ENCODE measurements at regions not wholly inside any gene's neighbourhood (a gene's known extent, or its start where the extent isn't known, plus 50 kb on each side); places are given as distances from the start of the nearest gene placed in this dataset.

- no peak overlapping the region for H3K4me3 ChIP-seq
- intact Hi-C loops (cut with DNase I; ENCODE audit: low total_unique reads), result no loop called here
- peaks cover 0 to 5% (median 0%) of the 10 kb centered on the region in 8 donors for H3K9me3 ChIP-seq
- H3K4me1 ChIP-seq, result no peaks in the 10 kb centered on the region
- H3K27me3 ChIP-seq (replicated peaks in 1 of 7), result no peaks in the 10 kb centered on the region
- H3K27ac ChIP-seq, result peak overlapping the region in 2 of 8 donors; percentile 18 to 22
- no peak for TF ChIP-seq POLR2AphosphoS5 (IDR thresholded peaks at IDR 0.05)
- TF ChIP-seq POLR2A (IDR thresholded peaks at IDR 0.05), result no peak
- TF ChIP-seq, protein P1, sequence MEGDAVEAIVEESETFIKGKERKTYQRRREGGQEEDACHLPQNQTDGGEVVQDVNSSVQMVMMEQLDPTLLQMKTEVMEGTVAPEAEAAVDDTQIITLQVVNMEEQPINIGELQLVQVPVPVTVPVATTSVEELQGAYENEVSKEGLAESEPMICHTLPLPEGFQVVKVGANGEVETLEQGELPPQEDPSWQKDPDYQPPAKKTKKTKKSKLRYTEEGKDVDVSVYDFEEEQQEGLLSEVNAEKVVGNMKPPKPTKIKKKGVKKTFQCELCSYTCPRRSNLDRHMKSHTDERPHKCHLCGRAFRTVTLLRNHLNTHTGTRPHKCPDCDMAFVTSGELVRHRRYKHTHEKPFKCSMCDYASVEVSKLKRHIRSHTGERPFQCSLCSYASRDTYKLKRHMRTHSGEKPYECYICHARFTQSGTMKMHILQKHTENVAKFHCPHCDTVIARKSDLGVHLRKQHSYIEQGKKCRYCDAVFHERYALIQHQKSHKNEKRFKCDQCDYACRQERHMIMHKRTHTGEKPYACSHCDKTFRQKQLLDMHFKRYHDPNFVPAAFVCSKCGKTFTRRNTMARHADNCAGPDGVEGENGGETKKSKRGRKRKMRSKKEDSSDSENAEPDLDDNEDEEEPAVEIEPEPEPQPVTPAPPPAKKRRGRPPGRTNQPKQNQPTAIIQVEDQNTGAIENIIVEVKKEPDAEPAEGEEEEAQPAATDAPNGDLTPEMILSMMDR (IDR thresholded peaks at IDR 0.05 in 8 of 11, conservative IDR thresholded peaks at IDR 0.05 in 3 of 11), result no peak
- no peaks in the 10 kb centered on the region for H3K36me3 ChIP-seq
- WGBS, 5 donors, result 37 to 56% (median 47%) methylated on average over 5 of the region's 5 CpGs
- DNase-seq, result no peak
These were observed 132.3 kb upstream of the VCX3A start for GRCh38 chrX:6667048-6667768.

DNA sequence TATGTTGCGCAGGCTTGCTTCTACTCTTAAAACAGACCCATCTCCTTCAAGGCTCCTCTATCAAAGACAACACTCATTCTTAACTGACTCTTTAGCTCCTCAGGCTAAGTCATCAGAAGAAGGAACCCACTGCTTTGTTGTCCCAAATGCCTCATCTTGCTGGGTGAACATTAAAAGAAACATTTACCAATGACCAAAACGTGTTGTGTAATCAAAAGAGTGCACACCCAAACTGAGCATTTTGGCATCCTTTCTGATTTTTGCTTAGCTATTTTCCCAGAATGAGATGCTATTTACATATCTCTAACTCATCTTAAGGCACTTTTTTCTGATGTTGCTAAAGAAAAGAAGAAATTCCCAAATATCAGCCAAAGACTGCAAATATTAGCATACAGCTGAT lies 131.7 kb upstream of the VCX3A start:
- intact Hi-C loops (cut with DNase I; ENCODE audit: low total_unique reads), result no loop called here
- H3K4me3 ChIP-seq, result no peak overlapping the region
- H3K27me3 ChIP-seq (replicated peaks in 1 of 7), result no peaks in the 10 kb centered on the region
- peak overlapping the region in 1 of 8 donors; percentile 22 for H3K27ac ChIP-seq
- no peaks in the 10 kb centered on the region for H3K36me3 ChIP-seq
- no peaks in the 10 kb centered on the region for H3K9me3 ChIP-seq
- TF ChIP-seq, protein P1 (IDR thresholded peaks at IDR 0.05 in 8 of 11, conservative IDR thresholded peaks at IDR 0.05 in 3 of 11), result no peak
- no peak for TF ChIP-seq POLR2AphosphoS5 (IDR thresholded peaks at IDR 0.05)
- no peak for TF ChIP-seq POLR2A (IDR thresholded peaks at IDR 0.05)
- DNase-seq, result no peak
- WGBS, 5 donors, result 84 to 96% (median 94%) methylated on average over 2 of the region's 2 CpGs
- no peaks in the 10 kb centered on the region for H3K4me1 ChIP-seq

- no peak overlapping the region for H3K27ac ChIP-seq
- DNase-seq, result no peak
- no peaks in the 10 kb centered on the region for H3K27me3 ChIP-seq (replicated peaks in 1 of 7)
- peaks cover 0 to 17% (median 0%) of the 10 kb centered on the region in 8 donors for H3K9me3 ChIP-seq
- no peaks in the 10 kb centered on the region for H3K4me1 ChIP-seq
- TF ChIP-seq, protein P1 (IDR thresholded peaks at IDR 0.05 in 8 of 11, conservative IDR thresholded peaks at IDR 0.05 in 3 of 11), result no peak
- TF ChIP-seq POLR2A (IDR thresholded peaks at IDR 0.05) (no peak), POLR2AphosphoS5 (IDR thresholded peaks at IDR 0.05) (no peak)
- H3K36me3 ChIP-seq, result no peaks in the 10 kb centered on the region
- WGBS, 5 donors, result 80 to 91% (median 83%) methylated on average over 4 of the region's 4 CpGs
- H3K4me3 ChIP-seq, result no peak overlapping the region
- intact Hi-C loops (cut with DNase I; ENCODE audit: low total_unique reads), result no loop called here
These were observed 126.8 kb upstream of the VCX3A start for GRCh38 chrX:6661736-6662135.

DNA sequence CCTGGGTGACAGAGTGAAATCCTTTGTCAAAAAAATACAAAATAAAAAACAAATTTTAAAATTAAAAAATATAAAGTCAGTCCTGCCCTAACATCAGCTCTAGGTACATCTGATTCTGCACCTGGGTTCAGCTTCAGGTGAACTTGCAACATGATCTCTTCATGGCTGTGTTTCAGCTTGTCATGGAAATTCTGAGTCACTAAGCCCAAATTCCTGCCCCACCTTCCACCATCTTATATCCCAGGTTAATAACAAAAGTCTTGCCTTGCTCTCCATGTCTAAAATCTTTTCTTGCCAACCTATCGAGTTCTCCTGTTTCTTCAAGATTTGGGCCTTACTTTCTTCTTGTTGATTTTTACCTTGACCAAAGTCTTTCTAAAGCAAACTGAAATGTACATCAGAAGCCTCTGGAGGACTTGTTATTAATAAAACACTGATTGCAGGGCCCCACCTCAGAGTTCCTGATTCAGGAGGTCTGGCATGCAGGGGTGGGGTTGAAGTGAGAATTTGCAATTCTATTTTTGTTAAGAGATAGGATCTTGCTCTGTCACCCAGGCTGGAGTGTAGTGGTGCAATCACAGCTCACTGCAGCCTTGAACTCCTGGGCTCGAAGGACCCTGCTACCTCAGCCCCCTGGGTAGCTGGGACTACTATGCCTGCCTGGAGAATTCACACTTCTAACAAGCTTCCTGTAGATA lies 125.8 kb upstream of the VCX3A start:
- H3K4me3 ChIP-seq, result no peak overlapping the region
- TF ChIP-seq, protein P1 (IDR thresholded peaks at IDR 0.05 in 8 of 11, conservative IDR thresholded peaks at IDR 0.05 in 3 of 11), result no peak
- no peak for TF ChIP-seq POLR2AphosphoS5 (IDR thresholded peaks at IDR 0.05)
- TF ChIP-seq POLR2A (IDR thresholded peaks at IDR 0.05), result no peak
- WGBS, 5 donors, result 72 to 95% (median 83%) methylated on average over 1 to 2 of the region's 2 CpGs
- H3K9me3 ChIP-seq, result peaks cover 0 to 17% (median 0%) of the 10 kb centered on the region in 8 donors
- no peak overlapping the region for H3K27ac ChIP-seq
- H3K27me3 ChIP-seq (replicated peaks in 1 of 7), result no peaks in the 10 kb centered on the region
- intact Hi-C loops (cut with DNase I; ENCODE audit: low total_unique reads), result no loop called here
- DNase-seq, result no peak
- H3K36me3 ChIP-seq, result no peaks in the 10 kb centered on the region
- no peaks in the 10 kb centered on the region for H3K4me1 ChIP-seq
